H9 (cell line): ENCODE measurements at regions not wholly inside any gene's neighbourhood (a gene's known extent, or its start where the extent isn't known, plus 50 kb on each side); places are given as distances from the start of the nearest gene placed in this dataset.

Experiments used
- DNase-seq: peaks from one replicate; pipeline ENCODE4 v3.0.0-alpha.2; 2017
- H2AFZ ChIP-seq: one replicate; pipeline ENCODE4 v1.6.1; 2013; ENCODE audit warnings: mild to moderate bottlenecking, low read length, control low read depth, moderate library complexity
- H2AK5ac ChIP-seq: 2 replicates; pipeline ENCODE4 v1.6.1; 2013; ENCODE audit warnings: low read length, control low read depth, mixed read lengths; ENCODE audit not compliant: insufficient read length
- H2BK120ac ChIP-seq: one replicate; pipeline ENCODE4 v1.6.1; 2013; ENCODE audit warnings: low read depth, mild to moderate bottlenecking, low read length, control low read depth, inconsistent platforms; ENCODE audit not compliant: poor library complexity, severe bottlenecking
- H2BK12ac ChIP-seq: 2 replicates; pipeline ENCODE4 v1.6.1; 2013; ENCODE audit warnings: low read length, control low read depth, mixed read lengths, low read depth; ENCODE audit not compliant: insufficient read length
- H2BK15ac ChIP-seq: 2 replicates; pipeline ENCODE4 v1.6.1; 2013; ENCODE audit warnings: low read depth, low read length, control low read depth
- H2BK20ac ChIP-seq: one replicate; pipeline ENCODE4 v1.6.1; 2013; ENCODE audit warnings: low read depth, mild to moderate bottlenecking, low read length, control low read depth, inconsistent platforms; ENCODE audit not compliant: poor library complexity, severe bottlenecking
- H2BK5ac ChIP-seq: 2 replicates; pipeline ENCODE4 v1.6.1; 2013; ENCODE audit warnings: low read length, control low read depth, mixed read lengths; ENCODE audit not compliant: insufficient read length
- H3K14ac ChIP-seq: 2 replicates; pipeline ENCODE4 v1.6.1; 2013; ENCODE audit warnings: low read length, control low read depth; ENCODE audit not compliant: insufficient read depth
- H3K18ac ChIP-seq: 2 replicates; pipeline ENCODE4 v1.6.1; 2013; ENCODE audit warnings: low read depth, mild to moderate bottlenecking, mixed read lengths, low read length, control low read depth; ENCODE audit not compliant: insufficient read length
- H3K23ac ChIP-seq: 2 replicates; pipeline ENCODE4 v1.6.1; 2013; ENCODE audit warnings: low read length, control low read depth, mixed read lengths, low read depth; ENCODE audit not compliant: insufficient read length
- H3K23me2 ChIP-seq: 2 replicates; pipeline ENCODE4 v1.6.1; 2013; ENCODE audit warnings: low read depth, mild to moderate bottlenecking, mixed read lengths, low read length, control low read depth; ENCODE audit not compliant: insufficient read length, poor library complexity, severe bottlenecking
- H3K27ac ChIP-seq: 2 replicates; pipeline ENCODE4 v1.5.1; 2013; ENCODE audit warnings: low read length, control low read depth, mixed read lengths, low read depth; ENCODE audit not compliant: insufficient read length
- H3K27me3 ChIP-seq: 2 replicates; pipeline ENCODE4 v1.6.1; 2013; ENCODE audit warnings: low read length, control low read depth, inconsistent platforms; ENCODE audit not compliant: insufficient read depth
- H3K4ac ChIP-seq: 2 replicates; pipeline ENCODE4 v1.6.1; 2013; ENCODE audit warnings: low read depth, mild to moderate bottlenecking, control low read depth, inconsistent platforms, low read length, moderate library complexity
- H3K4me1 ChIP-seq: 2 replicates; pipeline ENCODE4 v1.6.1; 2013; ENCODE audit warnings: low read length, control low read depth, inconsistent platforms; ENCODE audit not compliant: insufficient read depth
- H3K4me2 ChIP-seq: 2 replicates; pipeline ENCODE4 v1.6.1; 2013; ENCODE audit warnings: low read length, control low read depth, mixed read lengths; ENCODE audit not compliant: insufficient read length, insufficient read depth
- H3K56ac ChIP-seq: 2 replicates; pipeline ENCODE4 v1.6.1; 2013; ENCODE audit warnings: low read depth, mild to moderate bottlenecking, mixed read lengths, low read length, control low read depth; ENCODE audit not compliant: insufficient read length
- H3K79me1 ChIP-seq: 2 replicates; pipeline ENCODE4 v1.6.1; 2013; ENCODE audit warnings: low read depth, mild to moderate bottlenecking, moderate library complexity, low read length, control low read depth, inconsistent platforms; ENCODE audit not compliant: insufficient read depth, poor library complexity, severe bottlenecking
- H3K79me2 ChIP-seq: 2 replicates; pipeline ENCODE4 v1.6.1; 2013; ENCODE audit warnings: low read length, control low read depth, inconsistent platforms; ENCODE audit not compliant: insufficient read depth
- H3K9ac ChIP-seq: 2 replicates; pipeline ENCODE4 v1.6.1; 2013; ENCODE audit warnings: low read length, control low read depth, mixed read lengths; ENCODE audit not compliant: insufficient read length; ENCODE audit errors: extremely low read depth
- H3K9me3 ChIP-seq: one replicate; pipeline ENCODE4 v1.6.1; 2013; ENCODE audit warnings: low read depth, low read length, inconsistent platforms; ENCODE audit not compliant: control insufficient read depth
- H3T11ph ChIP-seq: one replicate; pipeline ENCODE4 v1.6.1; 2013; ENCODE audit warnings: mild to moderate bottlenecking, low read length, control low read depth, inconsistent platforms
- H4K20me1 ChIP-seq: one replicate; pipeline ENCODE4 v1.6.1; 2013; ENCODE audit not compliant: control insufficient read depth, insufficient read length, insufficient read depth
- H4K5ac ChIP-seq: 2 replicates; pipeline ENCODE4 v1.6.1; 2013; ENCODE audit warnings: low read depth, mild to moderate bottlenecking, mixed read lengths, low read length, control low read depth; ENCODE audit not compliant: insufficient read length
- H4K8ac ChIP-seq: replicated peaks from 2 replicates; pipeline ENCODE4 v1.6.1; 2013; ENCODE audit warnings: low read length, control low read depth, mixed read lengths, low read depth; ENCODE audit not compliant: insufficient read length
- H4K91ac ChIP-seq: 2 replicates; pipeline ENCODE4 v1.6.1; 2013; ENCODE audit warnings: low read depth, mild to moderate bottlenecking, moderate library complexity, mixed read lengths, low read length, control low read depth; ENCODE audit not compliant: insufficient read length
- H3K27ac Mint-ChIP-seq, 3 experiments: 2 replicates in 2 of 3; 3 replicates in 1 of 3; pipeline ENCODE4 v1.8.0; 2020 to 2021; ENCODE audit warnings: mixed read lengths in 3 of 3, mild to moderate bottlenecking in 1 of 3, moderate library complexity in 1 of 3
- H3K27me3 Mint-ChIP-seq: 2 replicates; pipeline ENCODE4 v1.8.0; 2021; ENCODE audit warnings: low read depth, mild to moderate bottlenecking, moderate library complexity, mixed read lengths
- H3K36me3 Mint-ChIP-seq, 3 experiments: 2 replicates in 2 of 3; 3 replicates in 1 of 3; pipeline ENCODE4 v1.8.0; 2020 to 2021; ENCODE audit warnings: low read depth in 3 of 3, mixed read lengths in 3 of 3; ENCODE audit not compliant: insufficient read depth in 1 of 3
- H3K4me1 Mint-ChIP-seq, 2 experiments: 2 replicates each; pipeline ENCODE4 v1.8.0; 2020; ENCODE audit warnings: mixed read lengths in 2 of 2
- H3K4me3 Mint-ChIP-seq, 2 experiments: 2 replicates in 1 of 2; 3 replicates in 1 of 2; pipeline ENCODE4 v1.8.0; 2020 to 2021; ENCODE audit warnings: mild to moderate bottlenecking in 2 of 2, mixed read lengths in 2 of 2, moderate library complexity in 1 of 2
- H3K9me3 Mint-ChIP-seq, 2 experiments: 2 replicates in 1 of 2; 3 replicates in 1 of 2; pipeline ENCODE4 v1.8.0; 2020; ENCODE audit warnings: mild to moderate bottlenecking in 2 of 2, mixed read lengths in 2 of 2, moderate library complexity in 1 of 2
- WGBS: extraction: QIAGEN DNeasy Blood & Tissue Kit; methylation state at CpG from one replicate; pipeline ENCODE4 v1.1.7; 2013; ENCODE audit warnings: missing lambda C conversion rate, low lambda C conversion rate, mixed read lengths; ENCODE audit not compliant: insufficient read length; ENCODE audit errors: extremely low coverage; 5-methylcytosine and 5-hydroxymethylcytosine counted together
- TF ChIP-seq, protein P1 (sequence below): fragments of 200-600 bp; sonication (generic); conservative IDR thresholded peaks from 3 replicates; pipeline ENCODE4 v1.8.0; 2021; ENCODE audit warnings: antibody characterized with exemption, mild to moderate bottlenecking

DNA sequence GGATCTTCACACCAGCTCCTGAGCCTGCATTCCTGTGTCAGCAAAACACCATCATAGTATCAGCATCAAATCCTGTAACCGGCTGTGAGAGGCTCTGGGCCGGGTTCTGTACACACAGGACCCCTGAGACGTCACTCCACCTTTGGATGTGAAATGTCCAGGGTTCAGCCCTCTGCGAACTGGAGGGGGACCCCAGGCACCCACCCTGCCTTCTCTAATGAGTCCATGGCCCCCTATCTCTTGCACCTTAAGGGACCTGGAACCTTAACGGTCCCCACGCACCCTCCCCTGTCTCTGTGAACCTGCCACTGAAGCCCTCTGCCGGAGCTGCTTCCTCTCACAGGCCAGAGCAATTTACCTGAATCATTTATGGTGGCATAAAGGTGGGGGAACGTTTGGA is 257.8 kb downstream of the NPHP4 start:
- H3K4me1 Mint-ChIP-seq, result no peaks in the 10 kb centered on the region
- no peaks in the 10 kb centered on the region for H3K9me3 ChIP-seq
- no peak overlapping the region for H3T11ph ChIP-seq
- no peaks in the 10 kb centered on the region for H3K36me3 Mint-ChIP-seq
- H3K14ac ChIP-seq, result no peak overlapping the region
- no peak for DNase-seq
- H2BK20ac ChIP-seq, result no peak overlapping the region
- H3K18ac ChIP-seq, result no peak overlapping the region
- H3K9me3 Mint-ChIP-seq, result peaks cover 0 to 2% of the 10 kb centered on the region in 2 experiments; a peak in 1 of 5 replicates
- WGBS, result no CpG with 5 or more reads among the region's 8 CpGs
- H4K91ac ChIP-seq, result no peak overlapping the region
- H3K79me1 ChIP-seq, result no peaks in the 10 kb centered on the region
- peaks cover 15% of the 10 kb centered on the region for H3K27me3 Mint-ChIP-seq
- H3K56ac ChIP-seq, result no peak overlapping the region
- H3K79me2 ChIP-seq, result no peaks in the 10 kb centered on the region
- no peak overlapping the region for H2AK5ac ChIP-seq
- no peak overlapping the region for H3K23ac ChIP-seq
- no peak overlapping the region for H4K8ac ChIP-seq
- H3K4ac ChIP-seq, result no peak overlapping the region
- no peaks in the 10 kb centered on the region for H3K4me1 ChIP-seq
- H2BK12ac ChIP-seq, result no peak overlapping the region
- no peak overlapping the region for H3K4me3 Mint-ChIP-seq
- no peak overlapping the region for H4K5ac ChIP-seq
- H3K23me2 ChIP-seq, result no peaks in the 10 kb centered on the region
- H3K27ac ChIP-seq, result no peak overlapping the region
- H3K4me2 ChIP-seq, result no peak overlapping the region
- H3K27me3 ChIP-seq, result no peaks in the 10 kb centered on the region
- no peak overlapping the region for H2BK120ac ChIP-seq
- H4K20me1 ChIP-seq, result no peaks in the 10 kb centered on the region
- H2BK5ac ChIP-seq, result no peak overlapping the region
- TF ChIP-seq, protein P1, sequence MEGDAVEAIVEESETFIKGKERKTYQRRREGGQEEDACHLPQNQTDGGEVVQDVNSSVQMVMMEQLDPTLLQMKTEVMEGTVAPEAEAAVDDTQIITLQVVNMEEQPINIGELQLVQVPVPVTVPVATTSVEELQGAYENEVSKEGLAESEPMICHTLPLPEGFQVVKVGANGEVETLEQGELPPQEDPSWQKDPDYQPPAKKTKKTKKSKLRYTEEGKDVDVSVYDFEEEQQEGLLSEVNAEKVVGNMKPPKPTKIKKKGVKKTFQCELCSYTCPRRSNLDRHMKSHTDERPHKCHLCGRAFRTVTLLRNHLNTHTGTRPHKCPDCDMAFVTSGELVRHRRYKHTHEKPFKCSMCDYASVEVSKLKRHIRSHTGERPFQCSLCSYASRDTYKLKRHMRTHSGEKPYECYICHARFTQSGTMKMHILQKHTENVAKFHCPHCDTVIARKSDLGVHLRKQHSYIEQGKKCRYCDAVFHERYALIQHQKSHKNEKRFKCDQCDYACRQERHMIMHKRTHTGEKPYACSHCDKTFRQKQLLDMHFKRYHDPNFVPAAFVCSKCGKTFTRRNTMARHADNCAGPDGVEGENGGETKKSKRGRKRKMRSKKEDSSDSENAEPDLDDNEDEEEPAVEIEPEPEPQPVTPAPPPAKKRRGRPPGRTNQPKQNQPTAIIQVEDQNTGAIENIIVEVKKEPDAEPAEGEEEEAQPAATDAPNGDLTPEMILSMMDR, result no peak
- no peak overlapping the region for H3K9ac ChIP-seq
- no peak overlapping the region for H2AFZ ChIP-seq
- no peak overlapping the region for H2BK15ac ChIP-seq
- no peak overlapping the region for H3K27ac Mint-ChIP-seq
